OCI-LY7 (cell line): ENCODE measurements at regions not wholly inside any gene's neighbourhood (a gene's known extent, or its start where the extent isn't known, plus 50 kb on each side); places are given as distances from the start of the nearest gene placed in this dataset.

Experiments
- BruUV-seq: library from RNA; stranded (reverse); fragments of 400-500 nt; replicated peaks from 2 replicates; lab custom pipeline; 2021; lab: Mats Ljungman, UMichigan
- CTCF ChIA-PET: fragments of 300-600 bp; sonication (Branson Sonifier 250); formaldehyde crosslinking; loops from one replicate; lab custom pipeline; 2022; ENCODE audit warnings: antibody characterized with exemption; ENCODE audit not compliant: unreplicated experiment; lab: Charles Lee
- POLR2A ChIA-PET: fragments of 300-600 bp; sonication (Branson Sonifier 250); formaldehyde crosslinking; loops from one replicate; lab custom pipeline; 2022; ENCODE audit warnings: antibody characterized with exemption; lab: Charles Lee
- DNase-seq: peaks from one replicate; pipeline ENCODE4 v3.0.0-alpha.2; 2015; ENCODE audit warnings: low spot score
- H2AFZ ChIP-seq: fragments of 200-600 bp; sonication (generic), shearing (Covaris generic); 2 replicates; pipeline ENCODE4 v1.6.1; 2014; ENCODE audit warnings: mild to moderate bottlenecking, antibody characterized with exemption, low read length, moderate library complexity
- H3K27ac ChIP-seq: fragments of 200-600 bp; sonication (generic); 2 replicates; pipeline ENCODE4 v1.5.1; 2014; ENCODE audit warnings: mixed run types, low read depth, mild to moderate bottlenecking, moderate library complexity, low read length, inconsistent platforms; ENCODE audit not compliant: poor library complexity, severe bottlenecking
- H3K36me3 ChIP-seq: fragments of 200-600 bp; sonication (generic); 2 replicates; pipeline ENCODE4 v1.6.1; 2014; ENCODE audit warnings: mild to moderate bottlenecking, antibody characterized with exemption, low read length, moderate library complexity, mixed read lengths; ENCODE audit not compliant: insufficient read depth
- H3K4me1 ChIP-seq: fragments of 200-600 bp; sonication (generic); 2 replicates; pipeline ENCODE4 v1.5.1; 2014; ENCODE audit warnings: mild to moderate bottlenecking, low read length; ENCODE audit not compliant: insufficient read depth, poor library complexity, severe bottlenecking
- H3K4me2 ChIP-seq: fragments of 200-600 bp; sonication (generic); 2 replicates; pipeline ENCODE4 v1.6.1; 2014; ENCODE audit warnings: mild to moderate bottlenecking, low read length
- H3K4me3 ChIP-seq: fragments of 200-600 bp; sonication (generic); 2 replicates; pipeline ENCODE4 v1.5.1; 2014; ENCODE audit warnings: mild to moderate bottlenecking, low read depth, low read length; ENCODE audit not compliant: poor library complexity, severe bottlenecking
- H3K79me2 ChIP-seq: fragments of 200-600 bp; sonication (generic); 2 replicates; pipeline ENCODE4 v1.6.1; 2016; ENCODE audit warnings: low read depth, mild to moderate bottlenecking, low read length, moderate library complexity, mixed read lengths; ENCODE audit not compliant: insufficient read depth
- H3K9me2 ChIP-seq: fragments of 200-600 bp; sonication (generic); 2 replicates; pipeline ENCODE4 v1.6.1; 2016; ENCODE audit warnings: mild to moderate bottlenecking, low read length, mixed read lengths; ENCODE audit not compliant: insufficient read depth
- H3K9me3 ChIP-seq: fragments of 200-600 bp; sonication (generic); 2 replicates; pipeline ENCODE4 v1.6.1; 2014; ENCODE audit warnings: mild to moderate bottlenecking, mixed run types, low read length, mixed read lengths
- H4K20me1 ChIP-seq: fragments of 200-600 bp; sonication (generic); 2 replicates; pipeline ENCODE4 v1.6.1; 2014; ENCODE audit warnings: mild to moderate bottlenecking, antibody characterized with exemption, low read length, moderate library complexity, mixed read lengths; ENCODE audit not compliant: insufficient read depth
- EZH2phosphoT487 ChIP-seq: fragments of 200-600 bp; sonication (generic); IDR thresholded peaks from 2 replicates; pipeline ENCODE4 v1.6.1; 2018; ENCODE audit warnings: low read depth, borderline replicate concordance, mild to moderate bottlenecking, mixed run types, antibody characterized with exemption, low read length, moderate library complexity, mixed read lengths
- intact Hi-C: fragments of 100-400 bp; cut with micrococcal nuclease; formaldehyde crosslinking; loops from one replicate; pipeline ENCODE4 v1.10.0; 2022; ENCODE audit not compliant: unreplicated experiment
- TF ChIP-seq, protein P1 (sequence below): fragments of 200-600 bp; sonication (generic); conservative IDR thresholded peaks from 2 replicates; pipeline ENCODE4 v1.5.1; 2014; ENCODE audit warnings: mild to moderate bottlenecking, antibody characterized with exemption, low read length, moderate library complexity, mixed read lengths

DNA sequence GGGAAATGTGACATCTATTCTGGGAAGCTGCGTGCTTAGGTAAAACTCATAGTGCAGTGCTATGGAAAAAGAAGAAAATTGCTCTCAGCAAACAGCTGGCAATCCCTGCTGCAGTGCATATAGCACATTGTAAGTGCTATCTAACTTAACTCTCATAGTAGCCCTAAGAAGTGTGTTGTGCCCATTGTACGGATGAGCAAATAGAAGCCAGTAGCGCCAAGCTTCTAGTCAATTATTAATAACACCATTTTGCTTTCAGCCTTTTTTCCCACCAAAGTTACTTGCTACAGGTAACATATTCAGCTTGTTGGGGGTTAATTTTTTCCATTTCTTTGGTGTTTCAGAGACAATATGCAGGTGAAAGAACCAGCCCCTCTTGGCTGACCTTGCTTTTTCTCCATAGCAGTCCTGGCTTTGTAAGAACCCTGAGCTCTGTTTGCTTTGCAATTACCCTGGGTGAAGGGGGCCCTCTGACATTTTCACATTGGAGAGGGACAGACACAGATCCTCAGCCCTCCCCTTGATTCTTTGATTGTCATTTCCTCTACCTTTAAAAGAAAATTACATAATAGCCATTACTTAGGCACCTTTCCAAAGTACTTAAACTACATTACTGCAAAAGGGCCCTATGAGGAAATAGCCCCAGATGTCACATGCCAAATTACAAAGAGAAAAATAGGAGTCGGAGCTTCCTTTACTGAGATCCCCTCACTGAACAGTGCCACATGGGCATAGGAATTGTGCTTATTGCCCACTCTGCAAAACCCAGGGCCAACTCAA lies 576.2 kb upstream of the TBX3 start:
- CTCF ChIA-PET: no interaction called here
- H3K36me3 ChIP-seq: no peaks in the 10 kb centered on the region
- no peak for TF ChIP-seq EZH2phosphoT487
- TF ChIP-seq, protein P1, sequence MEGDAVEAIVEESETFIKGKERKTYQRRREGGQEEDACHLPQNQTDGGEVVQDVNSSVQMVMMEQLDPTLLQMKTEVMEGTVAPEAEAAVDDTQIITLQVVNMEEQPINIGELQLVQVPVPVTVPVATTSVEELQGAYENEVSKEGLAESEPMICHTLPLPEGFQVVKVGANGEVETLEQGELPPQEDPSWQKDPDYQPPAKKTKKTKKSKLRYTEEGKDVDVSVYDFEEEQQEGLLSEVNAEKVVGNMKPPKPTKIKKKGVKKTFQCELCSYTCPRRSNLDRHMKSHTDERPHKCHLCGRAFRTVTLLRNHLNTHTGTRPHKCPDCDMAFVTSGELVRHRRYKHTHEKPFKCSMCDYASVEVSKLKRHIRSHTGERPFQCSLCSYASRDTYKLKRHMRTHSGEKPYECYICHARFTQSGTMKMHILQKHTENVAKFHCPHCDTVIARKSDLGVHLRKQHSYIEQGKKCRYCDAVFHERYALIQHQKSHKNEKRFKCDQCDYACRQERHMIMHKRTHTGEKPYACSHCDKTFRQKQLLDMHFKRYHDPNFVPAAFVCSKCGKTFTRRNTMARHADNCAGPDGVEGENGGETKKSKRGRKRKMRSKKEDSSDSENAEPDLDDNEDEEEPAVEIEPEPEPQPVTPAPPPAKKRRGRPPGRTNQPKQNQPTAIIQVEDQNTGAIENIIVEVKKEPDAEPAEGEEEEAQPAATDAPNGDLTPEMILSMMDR: no peak
- no TSS peak for BruUV-seq
- H4K20me1 ChIP-seq: no peaks in the 10 kb centered on the region
- H3K4me1 ChIP-seq: no peaks in the 10 kb centered on the region
- no peak overlapping the region for H3K4me3 ChIP-seq
- H2AFZ ChIP-seq: no peak overlapping the region
- intact Hi-C loops: no loop called here
- H3K4me2 ChIP-seq: no peak overlapping the region
- H3K79me2 ChIP-seq: no peaks in the 10 kb centered on the region
- DNase-seq: no peak
- POLR2A ChIA-PET: no interaction called here
- H3K27ac ChIP-seq: no peak overlapping the region
- H3K9me3 ChIP-seq: no peaks in the 10 kb centered on the region
- H3K9me2 ChIP-seq: no peaks in the 10 kb centered on the region

DNA sequence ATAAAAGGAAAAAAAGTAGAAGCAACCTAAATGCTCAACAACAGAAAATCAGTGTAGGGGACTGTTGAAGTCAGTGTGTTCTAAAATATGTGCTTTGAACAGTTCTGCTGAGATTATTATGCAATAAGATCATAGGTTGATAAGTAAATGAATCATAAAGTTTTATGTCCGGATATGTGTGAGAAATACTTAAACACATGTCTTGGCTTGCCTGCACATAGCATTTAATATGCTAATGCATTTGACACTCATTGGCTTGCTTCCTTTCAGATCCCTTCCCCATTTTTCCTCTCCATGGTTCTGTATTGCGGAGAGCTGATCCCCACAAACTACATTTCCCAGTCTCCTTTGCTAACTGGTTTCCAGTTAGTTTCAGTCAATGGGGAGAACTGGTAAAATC lies 573.8 kb upstream of the TBX3 start:
- H3K4me2 ChIP-seq: no peak overlapping the region
- H3K79me2 ChIP-seq: no peaks in the 10 kb centered on the region
- no peak overlapping the region for H3K4me3 ChIP-seq
- intact Hi-C loops: no loop called here
- no peaks in the 10 kb centered on the region for H3K9me2 ChIP-seq
- no peak for DNase-seq
- no peak overlapping the region for H3K27ac ChIP-seq
- CTCF ChIA-PET: no interaction called here
- no peaks in the 10 kb centered on the region for H3K9me3 ChIP-seq
- POLR2A ChIA-PET: no interaction called here
- no peaks in the 10 kb centered on the region for H3K36me3 ChIP-seq
- no peaks in the 10 kb centered on the region for H4K20me1 ChIP-seq
- no peak overlapping the region for H2AFZ ChIP-seq
- H3K4me1 ChIP-seq: no peaks in the 10 kb centered on the region
- no peak for TF ChIP-seq EZH2phosphoT487
- TF ChIP-seq, protein P1: no peak
- BruUV-seq: no TSS peak

DNA sequence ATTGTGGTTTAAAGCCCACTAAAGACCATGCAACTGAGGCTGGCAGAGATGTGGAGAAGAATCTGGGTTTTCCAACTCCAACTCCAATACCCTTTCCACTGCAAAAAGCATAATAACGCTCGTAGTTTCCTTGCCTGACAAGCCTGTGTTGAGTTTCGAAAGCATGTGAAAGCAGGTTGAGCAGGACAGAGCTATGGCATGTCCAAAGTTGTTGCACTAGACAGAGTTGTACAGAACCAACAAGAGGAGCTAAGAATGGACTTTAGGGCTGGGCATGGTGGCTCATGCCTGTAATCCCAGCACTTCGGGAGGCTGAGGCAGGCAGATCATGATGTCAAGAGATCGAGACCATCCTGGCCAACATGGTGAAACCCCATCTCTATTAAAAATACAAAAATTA lies 572.0 kb upstream of the TBX3 start:
- Histone ChIP-seq H3K4me3 (no peak overlapping the region), H3K4me2 (no peak overlapping the region), H4K20me1 (no peaks in the 10 kb centered on the region), H3K79me2 (no peaks in the 10 kb centered on the region), H3K4me1 (no peaks in the 10 kb centered on the region), H2AFZ (no peak overlapping the region), H3K9me3 (no peaks in the 10 kb centered on the region), H3K27ac (no peak overlapping the region), H3K9me2 (no peaks in the 10 kb centered on the region), H3K36me3 (no peaks in the 10 kb centered on the region)
- no TSS peak for BruUV-seq
- DNase-seq: no peak
- POLR2A ChIA-PET: no interaction called here
- intact Hi-C loops: no loop called here
- no peak for TF ChIP-seq EZH2phosphoT487
- TF ChIP-seq, protein P1: no peak
- CTCF ChIA-PET: no interaction called here
